Cardiac muscle cell (in vitro differentiated cells and primary cell): ENCODE measurements at regions not wholly inside any gene's neighbourhood (a gene's known extent, or its start where the extent isn't known, plus 50 kb on each side); places are given as distances from the start of the nearest gene placed in this dataset.
A peak's percentile ranks its signal among the peaks of the same experiment; 100 is the strongest.

Experiments
- DNase-seq, 2 donors: peaks; one replicate each; pipeline versions ENCODE4 v3.0.0 to v3.0.0-alpha.2; 2010 to 2017; ENCODE audit warnings: low read depth in 1 of 2, low spot score in 1 of 2
- H3K27ac ChIP-seq: fragments of 200-600 bp; sonication (generic); 2 replicates; pipeline ENCODE4 v1.5.1; 2016
- H3K27me3 ChIP-seq: fragments of 200-600 bp; sonication (generic); 2 replicates; pipeline ENCODE4 v1.6.0; 2016; ENCODE audit warnings: control low read depth
- H3K36me3 ChIP-seq: fragments of 200-600 bp; sonication (generic); 2 replicates; pipeline ENCODE4 v1.5.1; 2016; ENCODE audit warnings: control low read depth
- H3K4me1 ChIP-seq: fragments of 200-600 bp; sonication (generic); 2 replicates; pipeline ENCODE4 v1.8.1; 2017; ENCODE audit warnings: low read depth, mild to moderate bottlenecking, mixed run types
- H3K4me3 ChIP-seq: fragments of 200-600 bp; sonication (generic); 2 replicates; pipeline ENCODE4 v1.5.1; 2016; ENCODE audit warnings: mild to moderate bottlenecking
- H3K9me3 ChIP-seq: fragments of 200-600 bp; sonication (generic); 2 replicates; pipeline ENCODE4 v1.5.1; 2017; ENCODE audit warnings: low read depth, mild to moderate bottlenecking, control low read depth
- CTCF ChIP-seq: IDR thresholded peaks from 2 replicates; pipeline ENCODE4 v1.5.1; 2012; ENCODE audit warnings: low read depth, mild to moderate bottlenecking, low read length

- H3K9me3 ChIP-seq: no peaks in the 10 kb centered on the region
- H3K4me1 ChIP-seq: no peaks in the 10 kb centered on the region
- TF ChIP-seq CTCF: no peak
- H3K27me3 ChIP-seq: no peaks in the 10 kb centered on the region
- no peak overlapping the region for H3K27ac ChIP-seq
- no peak overlapping the region for H3K4me3 ChIP-seq
- H3K36me3 ChIP-seq: no peaks in the 10 kb centered on the region
- peak in 1 of 2 donors; percentile 41 for DNase-seq
Observed at GRCh38 chrX:150062292-150063137, 124.2 kb upstream of the EOLA2 start.

- no peaks in the 10 kb centered on the region for H3K9me3 ChIP-seq
- H3K4me1 ChIP-seq: no peaks in the 10 kb centered on the region
- no peaks in the 10 kb centered on the region for H3K27me3 ChIP-seq
- H3K4me3 ChIP-seq: no peak overlapping the region
- H3K27ac ChIP-seq: no peak overlapping the region
- DNase-seq: no peak
- TF ChIP-seq CTCF: no peak
- H3K36me3 ChIP-seq: no peaks in the 10 kb centered on the region
Observed at GRCh38 chrX:150063138-150063518, 124.8 kb upstream of the EOLA2 start.

- Histone ChIP-seq H3K27me3 (no peaks in the 10 kb centered on the region), H3K27ac (no peak overlapping the region), H3K4me3 (no peak overlapping the region), H3K9me3 (no peaks in the 10 kb centered on the region), H3K4me1 (no peaks in the 10 kb centered on the region), H3K36me3 (no peaks in the 10 kb centered on the region)
- no peak for TF ChIP-seq CTCF
- DNase-seq: no peak
Observed at GRCh38 chrX:150063674-150064073, 125.4 kb upstream of the EOLA2 start.

GRCh38 chrX:150074175-150074574 is 135.9 kb upstream of the EOLA2 start:
- no peaks in the 10 kb centered on the region for H3K27me3 ChIP-seq
- H3K9me3 ChIP-seq: no peaks in the 10 kb centered on the region
- H3K36me3 ChIP-seq: no peaks in the 10 kb centered on the region
- H3K4me3 ChIP-seq: no peak overlapping the region
- no peak overlapping the region for H3K27ac ChIP-seq
- no peaks in the 10 kb centered on the region for H3K4me1 ChIP-seq
- no peak for TF ChIP-seq CTCF
- peak in 1 of 2 donors; percentile 56 for DNase-seq

- no peak for TF ChIP-seq CTCF
- Histone ChIP-seq H3K9me3 (no peaks in the 10 kb centered on the region), H3K4me1 (no peaks in the 10 kb centered on the region), H3K27me3 (no peaks in the 10 kb centered on the region), H3K36me3 (no peaks in the 10 kb centered on the region), H3K27ac (no peak overlapping the region), H3K4me3 (no peak overlapping the region)
- DNase-seq: no peak
Observed at GRCh38 chrX:150080497-150080896, 142.2 kb upstream of the EOLA2 start.
